Fibroblast of skin of abdomen (primary cell): ENCODE measurements at regions not wholly inside any gene's neighbourhood (a gene's known extent, or its start where the extent isn't known, plus 50 kb on each side); places are given as distances from the start of the nearest gene placed in this dataset.
"Not testable (repeated sequence)": the region's sequence is repeated elsewhere in the genome, so short reads cannot be mapped to it uniquely, and the experiment has no call there.

Source experiments
- DNase-seq: peaks from one replicate; pipeline ENCODE4 v3.0.0-alpha.2; 2013

- not testable (repeated sequence) for DNase-seq
Measured at GRCh38 chr16:29128732-29129457, 144.0 kb downstream of the LAT start.

GRCh38 chr16:29127806-29128420, 143.1 kb downstream of the LAT start:
- DNase-seq: not testable (repeated sequence)

- DNase-seq: no peak
Measured at GRCh38 chr16:29126616-29127015, 141.8 kb downstream of the LAT start.

- no peak for DNase-seq
Measured at GRCh38 chr16:29126057-29126494, 141.2 kb downstream of the LAT start.

- DNase-seq: no peak
Measured at GRCh38 chr16:29124828-29125227, 140.0 kb downstream of the LAT start.

GRCh38 chr16:29124162-29124561, 139.3 kb downstream of the LAT start:
- DNase-seq: not testable (repeated sequence)

- not testable (repeated sequence) for DNase-seq
Measured at GRCh38 chr16:29120680-29121079, 135.8 kb downstream of the LAT start.

- not testable (repeated sequence) for DNase-seq
Measured at GRCh38 chr16:29118301-29118957, 133.6 kb downstream of the LAT start.

- no peak for DNase-seq
Measured at GRCh38 chr16:29117631-29118030, 132.8 kb downstream of the LAT start.

GRCh38 chr16:29116980-29117379, 132.1 kb downstream of the LAT start:
- no peak for DNase-seq

- not testable (repeated sequence) for DNase-seq
Measured at GRCh38 chr16:29116207-29116606, 131.4 kb downstream of the LAT start.

- peak; percentile 19 for DNase-seq
Measured at GRCh38 chr16:29115802-29116141, 130.9 kb downstream of the LAT start.

GRCh38 chr16:29114989-29115801, 130.3 kb downstream of the LAT start:
- DNase-seq: peak; percentile 52

GRCh38 chr16:29114574-29114973, 129.7 kb downstream of the LAT start:
- no peak for DNase-seq

- DNase-seq: not testable (repeated sequence)
Measured at GRCh38 chr16:29113446-29113845, 128.6 kb downstream of the LAT start.

- no peak for DNase-seq
Measured at GRCh38 chr16:29112755-29113347, 128.0 kb downstream of the LAT start.

- not testable (repeated sequence) for DNase-seq
Measured at GRCh38 chr16:29111901-29112680, 127.2 kb downstream of the LAT start.

- DNase-seq: no peak
Measured at GRCh38 chr16:29111421-29111820, 126.6 kb downstream of the LAT start.

- peak; percentile 4 for DNase-seq
Measured at GRCh38 chr16:29108625-29109169, 123.8 kb downstream of the LAT start.

- no peak for DNase-seq
Measured at GRCh38 chr16:29107299-29107698, 122.4 kb downstream of the LAT start.

- DNase-seq: not testable (repeated sequence)
Measured at GRCh38 chr16:29106259-29106908, 121.5 kb downstream of the LAT start.
